Fibroblast of lung (primary cell): ENCODE measurements at regions not wholly inside any gene's neighbourhood (a gene's known extent, or its start where the extent isn't known, plus 50 kb on each side); places are given as distances from the start of the nearest gene placed in this dataset.

Experiments used
- CTCF ChIP-seq, 2 donors: IDR thresholded peaks in 1 of 2; conservative IDR thresholded peaks in 1 of 2; 1 replicate in 1 of 2; 2 replicates in 1 of 2; pipeline ENCODE4 v1.5.1; 2011 to 2012; ENCODE audit warnings: low read length in 2 of 2, control low read depth in 1 of 2, inconsistent platforms in 1 of 2, low read depth in 1 of 2, mild to moderate bottlenecking in 1 of 2
- EZH2 ChIP-seq: IDR thresholded peaks from 2 replicates; pipeline ENCODE4 v1.5.1; 2012; ENCODE audit warnings: low read length, control low read depth, mild to moderate bottlenecking; ENCODE audit errors: missing control alignments

- TF ChIP-seq CTCF (conservative IDR thresholded peaks at IDR 0.05 in 1 of 2, IDR thresholded peaks at IDR 0.05 in 1 of 2; ENCODE audit: low read depth in 1 of 2, low read length in 2 of 2) (no peak), EZH2 (no peak)
These were observed 992.2 kb downstream of the TSN start for GRCh38 chr2:122747670-122748069.
